ENCODE measurements at regions not wholly inside any gene's neighbourhood (a gene's known extent, or its start where the extent isn't known, plus 50 kb on each side); places are given as distances from the start of the nearest gene placed in this dataset.
"Not testable (repeated sequence)": the region's sequence is repeated elsewhere in the genome, so short reads cannot be mapped to it uniquely, and the experiment has no call there.

DNA sequence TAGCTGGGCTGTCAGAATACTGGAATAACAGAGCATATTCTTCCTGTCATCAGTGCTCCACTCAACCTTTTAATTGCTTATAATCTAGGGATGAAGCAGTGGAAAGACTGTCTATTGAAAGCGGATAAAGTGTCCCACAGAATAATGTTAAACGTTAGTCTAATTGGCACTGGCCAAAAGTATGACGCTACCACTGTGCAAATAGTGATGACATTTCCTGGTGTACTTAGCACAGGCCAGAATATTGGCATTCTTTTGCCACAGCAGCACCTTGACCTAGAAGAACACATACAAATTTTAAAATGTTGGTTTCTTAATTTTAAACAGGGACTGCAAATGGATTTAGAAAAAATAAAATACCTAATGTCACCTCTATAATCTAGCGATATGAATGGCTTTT, 635.2 kb upstream of the SPANXN1 start:
- intact Hi-C loops (cut with DNase I) = no loop called here
- H3K4me3 ChIP-seq = no peak overlapping the region
- no peaks in the 10 kb centered on the region for H3K4me1 ChIP-seq (ENCODE audit: insufficient read depth)
- no peak for DNase-seq
- no peaks in the 10 kb centered on the region for H3K27me3 ChIP-seq
- H3K9me3 ChIP-seq = no peaks in the 10 kb centered on the region
- H3K27ac ChIP-seq = no peak overlapping the region
- TF ChIP-seq, protein P1, sequence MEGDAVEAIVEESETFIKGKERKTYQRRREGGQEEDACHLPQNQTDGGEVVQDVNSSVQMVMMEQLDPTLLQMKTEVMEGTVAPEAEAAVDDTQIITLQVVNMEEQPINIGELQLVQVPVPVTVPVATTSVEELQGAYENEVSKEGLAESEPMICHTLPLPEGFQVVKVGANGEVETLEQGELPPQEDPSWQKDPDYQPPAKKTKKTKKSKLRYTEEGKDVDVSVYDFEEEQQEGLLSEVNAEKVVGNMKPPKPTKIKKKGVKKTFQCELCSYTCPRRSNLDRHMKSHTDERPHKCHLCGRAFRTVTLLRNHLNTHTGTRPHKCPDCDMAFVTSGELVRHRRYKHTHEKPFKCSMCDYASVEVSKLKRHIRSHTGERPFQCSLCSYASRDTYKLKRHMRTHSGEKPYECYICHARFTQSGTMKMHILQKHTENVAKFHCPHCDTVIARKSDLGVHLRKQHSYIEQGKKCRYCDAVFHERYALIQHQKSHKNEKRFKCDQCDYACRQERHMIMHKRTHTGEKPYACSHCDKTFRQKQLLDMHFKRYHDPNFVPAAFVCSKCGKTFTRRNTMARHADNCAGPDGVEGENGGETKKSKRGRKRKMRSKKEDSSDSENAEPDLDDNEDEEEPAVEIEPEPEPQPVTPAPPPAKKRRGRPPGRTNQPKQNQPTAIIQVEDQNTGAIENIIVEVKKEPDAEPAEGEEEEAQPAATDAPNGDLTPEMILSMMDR (IDR thresholded peaks at IDR 0.05) = no peak
- TF ChIP-seq POLR2A (IDR thresholded peaks at IDR 0.05) = no peak
- no peak for TF ChIP-seq EP300 (IDR thresholded peaks at IDR 0.05)
- H3K36me3 ChIP-seq = no peaks in the 10 kb centered on the region
- WGBS, 3 donors = 61 to 67% (median 61%) methylated on average over 4 of the region's 4 CpGs

DNA sequence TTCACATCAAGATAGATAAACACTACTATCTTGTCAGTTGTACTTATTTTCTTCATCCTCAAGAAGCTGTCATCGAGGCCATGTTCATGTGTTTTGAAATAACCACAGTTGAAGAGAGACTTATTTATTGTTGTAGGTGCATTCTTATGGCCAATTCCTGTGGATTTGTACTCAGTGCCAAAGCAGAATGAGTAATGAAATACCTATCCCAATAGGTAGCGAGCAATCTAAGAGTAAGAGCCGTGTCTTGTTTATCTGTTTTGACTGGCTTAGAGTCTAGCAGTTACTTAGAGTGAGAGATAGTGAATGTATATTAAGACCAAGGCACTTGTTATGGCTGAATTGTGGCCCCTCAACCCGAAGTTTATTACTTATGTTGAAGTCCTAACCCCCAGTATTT, 631.0 kb upstream of the SPANXN1 start:
- 42 to 60% (median 47%) methylated on average over 4 of the region's 4 CpGs for WGBS, 3 donors
- no peaks in the 10 kb centered on the region for H3K36me3 ChIP-seq
- no peaks in the 10 kb centered on the region for H3K4me1 ChIP-seq (ENCODE audit: insufficient read depth)
- H3K27me3 ChIP-seq = no peaks in the 10 kb centered on the region
- no peaks in the 10 kb centered on the region for H3K9me3 ChIP-seq
- H3K4me3 ChIP-seq = no peak overlapping the region
- TF ChIP-seq, protein P1 (IDR thresholded peaks at IDR 0.05) = no peak
- TF ChIP-seq POLR2A (IDR thresholded peaks at IDR 0.05) (no peak), EP300 (IDR thresholded peaks at IDR 0.05) (no peak)
- intact Hi-C loops (cut with DNase I) = no loop called here
- no peak overlapping the region for H3K27ac ChIP-seq
- DNase-seq = no peak

DNA sequence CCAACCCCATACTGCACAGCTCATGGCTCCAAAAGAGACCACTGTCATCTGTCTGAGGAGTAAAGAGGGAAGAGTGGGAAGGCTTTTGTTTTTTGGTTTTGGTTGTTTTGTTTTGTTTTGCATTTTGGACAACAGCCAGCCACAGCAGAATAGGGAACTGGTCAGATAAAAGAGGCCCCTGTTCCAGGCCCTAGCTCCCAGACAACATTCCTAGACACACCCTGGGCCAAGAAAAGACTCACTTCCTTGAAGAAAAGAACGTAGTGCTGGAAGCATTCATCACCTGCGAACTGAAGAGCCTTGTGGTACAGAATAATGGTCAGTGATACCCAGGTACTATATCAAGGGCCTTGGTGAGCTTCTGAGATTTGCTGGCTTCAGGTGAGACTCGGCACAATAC, 619.4 kb upstream of the SPANXN1 start:
- no peak overlapping the region for H3K4me3 ChIP-seq
- intact Hi-C loops (cut with DNase I) = no loop called here
- H3K27ac ChIP-seq = no peak overlapping the region
- WGBS, 3 donors = 39 to 52% (median 46%) methylated on average over 3 of the region's 3 CpGs
- H3K4me1 ChIP-seq (ENCODE audit: insufficient read depth) = no peaks in the 10 kb centered on the region
- H3K36me3 ChIP-seq = no peaks in the 10 kb centered on the region
- no peak for DNase-seq
- TF ChIP-seq EP300 (IDR thresholded peaks at IDR 0.05) (no peak), POLR2A (IDR thresholded peaks at IDR 0.05) (no peak)
- TF ChIP-seq, protein P1 (IDR thresholded peaks at IDR 0.05) = no peak
- no peaks in the 10 kb centered on the region for H3K27me3 ChIP-seq
- H3K9me3 ChIP-seq = no peaks in the 10 kb centered on the region

DNA sequence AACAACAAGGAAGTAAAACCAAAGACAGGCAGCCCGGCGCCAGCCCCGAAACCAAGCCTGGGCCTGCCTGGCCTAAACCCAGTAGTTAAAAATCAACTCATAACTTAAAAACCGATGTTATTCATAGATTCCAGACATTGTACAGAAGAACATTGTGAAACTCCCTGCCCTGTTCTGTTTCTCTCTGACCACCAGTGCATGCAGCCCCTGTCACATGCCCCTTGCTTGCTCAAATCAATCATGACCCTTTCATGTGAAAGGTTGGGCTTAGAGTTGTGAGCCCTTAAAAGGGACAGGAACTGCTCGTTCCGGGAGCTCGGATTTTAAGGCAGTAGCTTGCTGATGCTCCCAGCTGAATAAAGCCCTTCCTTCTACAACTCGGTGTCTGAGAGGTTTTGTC, 612.9 kb upstream of the SPANXN1 start:
- intact Hi-C loops (cut with DNase I); H3K27ac ChIP-seq; H3K9me3 ChIP-seq; H3K4me1 ChIP-seq (ENCODE audit: insufficient read depth); H3K4me3 ChIP-seq; H3K27me3 ChIP-seq; H3K36me3 ChIP-seq; DNase-seq: not testable (repeated sequence)
- WGBS, 3 donors = 72 to 81% (median 80%) methylated on average over 8 of the region's 8 CpGs

- no peaks in the 10 kb centered on the region for H3K4me1 ChIP-seq (ENCODE audit: insufficient read depth)
- DNase-seq = no peak
- TF ChIP-seq, protein P1 (IDR thresholded peaks at IDR 0.05) = no peak
- no peak for TF ChIP-seq POLR2A (IDR thresholded peaks at IDR 0.05)
- no peak for TF ChIP-seq EP300 (IDR thresholded peaks at IDR 0.05)
- H3K27ac ChIP-seq = no peak overlapping the region
- H3K27me3 ChIP-seq = no peaks in the 10 kb centered on the region
- 74 to 87% (median 79%) methylated on average over 2 of the region's 2 CpGs for WGBS, 3 donors
- no peaks in the 10 kb centered on the region for H3K36me3 ChIP-seq
- H3K9me3 ChIP-seq = no peaks in the 10 kb centered on the region
- H3K4me3 ChIP-seq = no peak overlapping the region
- intact Hi-C loops (cut with DNase I) = no loop called here
Measured at GRCh38 chrX:144637731-144638130, 609.6 kb upstream of the SPANXN1 start.

Measured in ovary (tissue), 7 donors.